ENCODE measurements at regions not wholly inside any gene's neighbourhood (a gene's known extent, or its start where the extent isn't known, plus 50 kb on each side); places are given as distances from the start of the nearest gene placed in this dataset.

GRCh38 chr2:57314682-57315081 lies 731.9 kb upstream of the VRK2 start:
- Histone ChIP-seq H3K4me1 (ENCODE audit: insufficient read depth, low read length) (no peaks in the 10 kb centered on the region), H4K91ac (ENCODE audit: insufficient read length, low read depth, low read length) (no peak overlapping the region), H3K23ac (ENCODE audit: insufficient read length, low read depth, low read length) (no peak overlapping the region), H2BK12ac (ENCODE audit: insufficient read length, low read depth, low read length) (no peak overlapping the region), H3K4ac (ENCODE audit: low read depth, low read length) (no peak overlapping the region), H3K9me3 (ENCODE audit: control insufficient read depth, low read depth, low read length) (no peaks in the 10 kb centered on the region), H3K18ac (ENCODE audit: insufficient read length, low read depth, low read length) (no peak overlapping the region), H3T11ph (ENCODE audit: low read length) (no peak overlapping the region), H2BK5ac (ENCODE audit: insufficient read length, low read length) (no peak overlapping the region), H3K27me3 (ENCODE audit: insufficient read depth, low read length) (no peaks in the 10 kb centered on the region), H3K79me1 (ENCODE audit: insufficient read depth, low read depth, low read length, poor library complexity, severe bottlenecking) (no peaks in the 10 kb centered on the region), H3K23me2 (ENCODE audit: insufficient read length, low read depth, low read length, poor library complexity, severe bottlenecking) (no peaks in the 10 kb centered on the region), H3K4me2 (ENCODE audit: insufficient read depth, insufficient read length, low read length) (no peak overlapping the region), H2BK120ac (ENCODE audit: low read depth, low read length, poor library complexity, severe bottlenecking) (no peak overlapping the region), H4K5ac (ENCODE audit: insufficient read length, low read depth, low read length) (no peak overlapping the region), H2BK20ac (ENCODE audit: low read depth, low read length, poor library complexity, severe bottlenecking) (no peak overlapping the region), H3K9ac (ENCODE audit: extremely low read depth, insufficient read length, low read length) (no peak overlapping the region), H4K8ac (replicated peaks; ENCODE audit: insufficient read length, low read depth, low read length) (no peak overlapping the region), H3K27ac (ENCODE audit: insufficient read length, low read depth, low read length) (no peak overlapping the region), H4K20me1 (ENCODE audit: control insufficient read depth, insufficient read depth, insufficient read length) (no peaks in the 10 kb centered on the region), H2AK5ac (ENCODE audit: insufficient read length, low read length) (no peak overlapping the region), H3K79me2 (ENCODE audit: insufficient read depth, low read length) (no peaks in the 10 kb centered on the region), H2BK15ac (ENCODE audit: low read depth, low read length) (no peak overlapping the region), H2AFZ (ENCODE audit: low read length) (no peak overlapping the region), H3K56ac (ENCODE audit: insufficient read length, low read depth, low read length) (no peak overlapping the region), H3K14ac (ENCODE audit: insufficient read depth, low read length) (no peak overlapping the region)
- Mint-ChIP-seq H3K27ac (no peak overlapping the region), H3K4me3 (no peak overlapping the region), H3K27me3 (ENCODE audit: low read depth) (no peaks in the 10 kb centered on the region; the same call in 1 of the 2 replicates), H3K4me1 (no peaks in the 10 kb centered on the region), H3K9me3 (peaks cover 0 to 7% of the 10 kb centered on the region in 2 experiments; a peak in 1 of 5 replicates), H3K36me3 (ENCODE audit: insufficient read depth in 1 of 3, low read depth in 3 of 3) (no peaks in the 10 kb centered on the region)
- DNase-seq, result no peak
- no peak for TF ChIP-seq CTCF (conservative IDR thresholded peaks at IDR 0.05)

All from H9 (cell line).